GM12873 (cell line): ENCODE measurements at regions not wholly inside any gene's neighbourhood (a gene's known extent, or its start where the extent isn't known, plus 50 kb on each side); places are given as distances from the start of the nearest gene placed in this dataset.

Experiments
- CTCF ChIP-seq: IDR thresholded peaks from 2 replicates; pipeline ENCODE4 v1.5.1; 2012; ENCODE audit warnings: low read depth, mild to moderate bottlenecking, moderate library complexity, low read length, control low read depth; ENCODE audit not compliant: insufficient read depth; ENCODE audit errors: missing control alignments

- no peak for TF ChIP-seq CTCF
Measured at GRCh38 chr9:79945016-79945415, 373.3 kb downstream of the TLE4 start.

GRCh38 chr9:79940919-79941318 is 369.2 kb downstream of the TLE4 start:
- TF ChIP-seq CTCF, result no peak

- TF ChIP-seq CTCF, result no peak
Measured at GRCh38 chr9:79939819-79940218, 368.1 kb downstream of the TLE4 start.

GRCh38 chr9:79936336-79936735 is 364.6 kb downstream of the TLE4 start:
- TF ChIP-seq CTCF, result no peak

GRCh38 chr9:79929285-79929684 is 357.5 kb downstream of the TLE4 start:
- TF ChIP-seq CTCF, result no peak

- TF ChIP-seq CTCF, result no peak
Measured at GRCh38 chr9:79928661-79929223, 357.0 kb downstream of the TLE4 start.

DNA sequence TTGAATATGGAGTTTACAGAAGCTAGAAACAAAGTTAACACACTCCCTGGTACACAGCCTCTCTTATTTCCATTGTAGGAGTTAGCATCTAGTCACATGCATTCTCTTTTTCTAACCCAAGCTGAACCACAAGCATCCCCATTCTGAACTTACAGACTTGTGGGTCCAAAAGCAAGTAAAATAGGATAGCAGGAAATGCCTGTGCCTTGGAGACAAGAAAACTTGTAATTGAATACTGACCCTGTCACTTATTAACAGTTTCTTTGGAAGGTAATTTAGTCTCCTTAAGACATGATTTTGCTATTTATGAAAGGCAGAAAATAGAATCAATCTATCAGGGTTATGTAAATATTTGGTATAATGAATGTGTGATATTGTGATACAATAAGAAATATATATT is 353.6 kb downstream of the TLE4 start:
- no peak for TF ChIP-seq CTCF
